Astrocyte (in vitro differentiated cells and primary cell): ENCODE measurements at regions not wholly inside any gene's neighbourhood (a gene's known extent, or its start where the extent isn't known, plus 50 kb on each side); places are given as distances from the start of the nearest gene placed in this dataset.
"Not testable (repeated sequence)": the region's sequence is repeated elsewhere in the genome, so short reads cannot be mapped to it uniquely, and the experiment has no call there.

Experiments used
- CTCF ChIP-seq: IDR thresholded peaks from 2 replicates; pipeline ENCODE4 v1.5.1; 2011; ENCODE audit warnings: low read depth, mild to moderate bottlenecking, inconsistent platforms, low read length, moderate library complexity; ENCODE audit not compliant: insufficient read depth
- EZH2 ChIP-seq: IDR thresholded peaks from 2 replicates; pipeline ENCODE4 v1.6.1; 2012; ENCODE audit warnings: mild to moderate bottlenecking, low read length, inconsistent platforms; ENCODE audit not compliant: insufficient read depth

DNA sequence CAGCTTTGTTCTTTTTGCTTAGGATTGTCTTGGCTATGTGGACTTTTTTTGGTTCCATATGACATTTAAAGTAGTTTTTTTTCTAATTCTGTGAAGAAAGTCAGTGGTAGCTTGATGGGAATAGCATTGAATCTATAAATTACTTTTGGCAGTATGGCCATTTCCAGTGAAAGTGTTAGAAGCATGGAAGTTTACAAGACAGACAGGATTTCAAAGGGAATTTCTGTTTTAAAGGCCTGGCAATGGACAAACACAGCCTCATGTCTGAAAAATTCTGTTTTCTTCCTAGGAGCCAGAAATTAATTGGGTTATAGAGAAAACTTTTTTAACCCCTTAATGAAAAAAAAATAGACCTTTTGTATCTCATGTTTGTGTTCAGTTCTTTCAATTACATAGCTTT is 184.4 kb downstream of the ATP23 start:
- not testable (repeated sequence) for TF ChIP-seq CTCF, EZH2
